Loucy (cell line): ENCODE measurements at regions not wholly inside any gene's neighbourhood (a gene's known extent, or its start where the extent isn't known, plus 50 kb on each side); places are given as distances from the start of the nearest gene placed in this dataset.

Experiments
- H2AFZ ChIP-seq: fragments of 200-600 bp; sonication (generic); 2 replicates; pipeline ENCODE4 v1.6.0; 2016; ENCODE audit warnings: antibody characterized with exemption, mild to moderate bottlenecking, low read length, moderate library complexity
- H3F3A ChIP-seq: fragments of 200-600 bp; 2 replicates; pipeline ENCODE4 v1.6.0; 2016; ENCODE audit warnings: antibody characterized with exemption, low read depth, mild to moderate bottlenecking
- H3K27me3 ChIP-seq: fragments of 200-600 bp; sonication (generic); 2 replicates; pipeline ENCODE4 v1.6.1; 2014; ENCODE audit warnings: low read length, mild to moderate bottlenecking; ENCODE audit not compliant: insufficient read depth, poor library complexity, severe bottlenecking
- H3K36me3 ChIP-seq: fragments of 200-600 bp; sonication (generic); 2 replicates; pipeline ENCODE4 v1.6.1; 2016; ENCODE audit warnings: low read length; ENCODE audit not compliant: insufficient read depth
- H3K4me1 ChIP-seq: fragments of 200-600 bp; sonication (generic); 2 replicates; pipeline ENCODE4 v1.5.1; 2014; ENCODE audit warnings: low read length, mild to moderate bottlenecking; ENCODE audit not compliant: insufficient read depth, poor library complexity, severe bottlenecking
- H3K4me2 ChIP-seq: fragments of 200-600 bp; sonication (generic); 2 replicates; pipeline ENCODE4 v1.6.0; 2014; ENCODE audit warnings: antibody characterized with exemption, low read length, low read depth, mild to moderate bottlenecking; ENCODE audit not compliant: poor library complexity, severe bottlenecking
- H3K4me3 ChIP-seq: fragments of 200-600 bp; sonication (generic); 2 replicates; pipeline ENCODE4 v1.5.1; 2014; ENCODE audit warnings: low read length, mild to moderate bottlenecking, mixed read lengths; ENCODE audit not compliant: poor library complexity, severe bottlenecking
- H3K79me2 ChIP-seq: fragments of 200-600 bp; sonication (generic); 2 replicates; pipeline ENCODE4 v1.6.1; 2014; ENCODE audit warnings: low read length; ENCODE audit not compliant: insufficient read depth
- H3K9ac ChIP-seq: fragments of 200-600 bp; sonication (generic); 2 replicates; pipeline ENCODE4 v1.6.0; 2014; ENCODE audit warnings: mild to moderate bottlenecking, low read depth, low read length, moderate library complexity; ENCODE audit not compliant: poor library complexity, severe bottlenecking
- H3K9me2 ChIP-seq: fragments of 200-600 bp; sonication (generic); replicated peaks from 2 replicates; pipeline ENCODE4 v1.6.1; 2016; ENCODE audit warnings: low read depth, low read length, mixed read lengths
- H3K9me3 ChIP-seq: fragments of 200-600 bp; sonication (generic); 2 replicates; pipeline ENCODE4 v1.6.1; 2014; ENCODE audit warnings: mild to moderate bottlenecking, antibody characterized with exemption, low read length, low read depth; ENCODE audit not compliant: insufficient read depth
- H4K20me1 ChIP-seq: fragments of 200-600 bp; sonication (generic); 2 replicates; pipeline ENCODE4 v1.6.0; 2014; ENCODE audit warnings: antibody characterized with exemption, low read length, mild to moderate bottlenecking; ENCODE audit not compliant: insufficient read depth, poor library complexity, severe bottlenecking
- EZH2phosphoT487 ChIP-seq: fragments of 200-600 bp; IDR thresholded peaks from 2 replicates; pipeline ENCODE4 v1.6.1; 2018; ENCODE audit warnings: antibody characterized with exemption, mild to moderate bottlenecking, moderate library complexity, borderline replicate concordance
- TF ChIP-seq, protein P1 (sequence below): fragments of 200-600 bp; sonication (generic); conservative IDR thresholded peaks from 2 replicates; pipeline ENCODE4 v1.5.1; 2014; ENCODE audit warnings: mild to moderate bottlenecking, antibody characterized with exemption, low read length

DNA sequence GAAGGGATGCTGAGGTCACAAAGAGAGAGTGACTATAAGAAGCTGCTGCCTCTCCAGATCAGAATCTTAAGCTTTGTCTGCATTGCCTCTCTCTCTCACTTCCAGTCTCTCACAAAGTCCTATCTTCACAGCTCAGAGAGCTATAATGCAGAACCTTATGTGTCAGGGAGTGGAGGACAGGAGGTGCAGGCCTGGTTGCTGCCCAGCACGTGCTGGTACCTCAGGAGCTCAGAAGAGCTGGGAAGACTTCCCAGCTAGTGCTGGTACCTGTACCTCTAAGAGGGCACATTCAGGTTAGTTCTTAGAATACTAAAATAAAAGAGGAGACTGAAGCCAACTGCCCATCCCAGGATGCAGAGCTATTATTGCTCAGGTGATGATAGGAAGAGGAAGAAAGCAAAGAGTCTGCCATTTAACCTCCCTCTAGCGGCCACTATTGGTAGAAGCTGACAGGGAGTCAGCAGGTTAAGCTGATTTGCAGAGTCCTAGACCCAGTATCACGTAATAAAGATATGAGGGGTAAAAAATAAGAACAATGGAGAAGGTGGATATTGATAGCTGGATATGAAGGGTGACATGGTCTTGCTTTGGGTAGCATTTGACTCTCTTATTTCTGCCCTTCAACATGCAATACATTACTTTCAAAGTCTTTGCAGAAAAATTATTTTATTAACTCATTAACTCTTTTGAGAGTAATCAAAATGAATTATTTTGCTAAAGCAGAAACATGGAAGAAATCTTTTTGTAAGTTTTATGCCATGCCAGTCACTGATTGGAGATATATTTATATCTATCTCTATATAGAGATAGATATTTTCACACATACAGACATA is 138.1 kb upstream of the HMCN1 start:
- no peak overlapping the region for H3K4me3 ChIP-seq
- H2AFZ ChIP-seq: peak overlapping the region; percentile 69; the same call in 1 of the 2 replicates
- H3K27me3 ChIP-seq: no peaks in the 10 kb centered on the region
- no peak for TF ChIP-seq EZH2phosphoT487
- TF ChIP-seq, protein P1, sequence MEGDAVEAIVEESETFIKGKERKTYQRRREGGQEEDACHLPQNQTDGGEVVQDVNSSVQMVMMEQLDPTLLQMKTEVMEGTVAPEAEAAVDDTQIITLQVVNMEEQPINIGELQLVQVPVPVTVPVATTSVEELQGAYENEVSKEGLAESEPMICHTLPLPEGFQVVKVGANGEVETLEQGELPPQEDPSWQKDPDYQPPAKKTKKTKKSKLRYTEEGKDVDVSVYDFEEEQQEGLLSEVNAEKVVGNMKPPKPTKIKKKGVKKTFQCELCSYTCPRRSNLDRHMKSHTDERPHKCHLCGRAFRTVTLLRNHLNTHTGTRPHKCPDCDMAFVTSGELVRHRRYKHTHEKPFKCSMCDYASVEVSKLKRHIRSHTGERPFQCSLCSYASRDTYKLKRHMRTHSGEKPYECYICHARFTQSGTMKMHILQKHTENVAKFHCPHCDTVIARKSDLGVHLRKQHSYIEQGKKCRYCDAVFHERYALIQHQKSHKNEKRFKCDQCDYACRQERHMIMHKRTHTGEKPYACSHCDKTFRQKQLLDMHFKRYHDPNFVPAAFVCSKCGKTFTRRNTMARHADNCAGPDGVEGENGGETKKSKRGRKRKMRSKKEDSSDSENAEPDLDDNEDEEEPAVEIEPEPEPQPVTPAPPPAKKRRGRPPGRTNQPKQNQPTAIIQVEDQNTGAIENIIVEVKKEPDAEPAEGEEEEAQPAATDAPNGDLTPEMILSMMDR: peak; percentile 92
- H3K9ac ChIP-seq: no peak overlapping the region
- H4K20me1 ChIP-seq: no peaks in the 10 kb centered on the region
- H3K4me1 ChIP-seq: peaks cover 24% of the 10 kb centered on the region
- no peaks in the 10 kb centered on the region for H3K36me3 ChIP-seq
- H3K9me2 ChIP-seq: no peaks in the 10 kb centered on the region
- H3K79me2 ChIP-seq: no peaks in the 10 kb centered on the region
- peaks cover 3% of the 10 kb centered on the region; the same call in 1 of the 2 replicates for H3F3A ChIP-seq
- H3K9me3 ChIP-seq: no peaks in the 10 kb centered on the region
- no peak overlapping the region for H3K4me2 ChIP-seq

DNA sequence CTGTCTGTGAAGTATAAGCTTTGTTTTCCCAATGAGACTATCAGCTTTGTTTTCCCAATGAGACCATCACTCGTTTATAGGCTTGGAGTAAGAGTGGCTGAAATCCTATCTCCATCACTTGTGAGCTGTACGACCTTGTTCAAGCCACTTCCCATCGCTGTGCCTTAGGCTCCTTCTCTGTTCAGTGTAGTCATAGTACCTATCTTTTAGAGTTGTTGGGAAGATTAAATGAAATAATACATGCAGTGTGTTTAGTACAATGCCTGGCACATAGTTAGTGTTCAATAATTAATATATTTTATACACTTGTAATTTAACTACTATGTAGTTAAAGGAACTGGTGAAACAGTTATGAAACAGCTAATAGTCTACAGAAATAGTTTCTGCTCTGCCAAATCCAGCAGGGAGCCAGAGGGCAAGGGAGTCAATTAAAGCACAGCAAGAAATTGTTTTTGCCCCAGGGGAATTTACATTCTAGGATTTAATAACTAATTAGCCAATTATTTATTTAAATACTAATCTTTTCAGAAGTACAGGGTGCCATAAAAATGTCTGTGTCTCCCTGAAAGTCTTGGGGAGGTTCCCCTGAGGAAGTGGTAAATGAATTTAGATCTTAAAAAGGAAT is 139.3 kb upstream of the HMCN1 start:
- Histone ChIP-seq H3K36me3 (no peaks in the 10 kb centered on the region), H3K4me1 (peaks cover 24% of the 10 kb centered on the region), H3K4me3 (no peak overlapping the region), H3K9me2 (no peaks in the 10 kb centered on the region), H3K27me3 (no peaks in the 10 kb centered on the region), H2AFZ (no peak overlapping the region), H4K20me1 (no peaks in the 10 kb centered on the region), H3K9ac (no peak overlapping the region), H3F3A (peaks cover 3% of the 10 kb centered on the region; the same call in 1 of the 2 replicates), H3K4me2 (no peak overlapping the region), H3K79me2 (no peaks in the 10 kb centered on the region), H3K9me3 (no peaks in the 10 kb centered on the region)
- no peak for TF ChIP-seq EZH2phosphoT487
- TF ChIP-seq, protein P1: no peak

DNA sequence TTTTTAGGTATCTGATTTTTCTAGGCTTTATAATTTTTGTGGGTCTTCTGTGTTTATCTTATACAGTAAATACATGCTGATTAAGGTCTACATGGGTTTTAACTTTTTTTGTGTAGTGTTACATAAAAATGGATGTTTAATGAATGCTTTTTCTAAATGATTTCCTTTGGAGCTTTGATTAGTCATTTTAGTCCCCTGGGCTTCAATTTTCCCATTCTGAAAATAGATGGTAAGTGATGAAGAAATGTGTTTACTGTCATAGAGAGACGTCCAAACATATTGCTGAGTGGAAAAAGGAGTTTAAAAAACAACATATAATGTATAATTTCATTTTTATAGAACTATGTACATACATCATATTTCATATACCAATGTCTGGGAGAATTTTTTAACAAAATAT is 140.9 kb upstream of the HMCN1 start:
- Histone ChIP-seq H3K4me2 (no peak overlapping the region), H3K36me3 (no peaks in the 10 kb centered on the region), H3F3A (peaks cover 3% of the 10 kb centered on the region; the same call in 1 of the 2 replicates), H3K9ac (no peak overlapping the region), H2AFZ (no peak overlapping the region), H3K4me1 (peaks cover 24% of the 10 kb centered on the region), H3K4me3 (no peak overlapping the region), H3K79me2 (no peaks in the 10 kb centered on the region), H3K9me2 (no peaks in the 10 kb centered on the region), H3K27me3 (no peaks in the 10 kb centered on the region), H3K9me3 (no peaks in the 10 kb centered on the region), H4K20me1 (no peaks in the 10 kb centered on the region)
- TF ChIP-seq, protein P1: no peak
- TF ChIP-seq EZH2phosphoT487: no peak
